ENCODE measurements at regions not wholly inside any gene's neighbourhood (a gene's known extent, or its start where the extent isn't known, plus 50 kb on each side); places are given as distances from the start of the nearest gene placed in this dataset.
A peak's percentile ranks its signal among the peaks of the same experiment; 100 is the strongest.

GRCh38 chr1:81578867-81579266 lies 221.9 kb upstream of the ADGRL2 start:
- no peaks in the 10 kb centered on the region for H3K9me3 ChIP-seq
- no peak overlapping the region for H3K27ac ChIP-seq
- no peaks in the 10 kb centered on the region for H3K27me3 ChIP-seq (replicated peaks in 1 of 7)
- H3K4me1 ChIP-seq = peaks cover 0 to 10% (median 5%) of the 10 kb centered on the region in 6 donors
- no peak for DNase-seq
- intact Hi-C loops (cut with DNase I; ENCODE audit: low total_unique reads) = no loop called here
- no peak overlapping the region for H3K4me3 ChIP-seq
- no peak for TF ChIP-seq POLR2AphosphoS5 (IDR thresholded peaks at IDR 0.05)
- no peak for TF ChIP-seq POLR2A (IDR thresholded peaks at IDR 0.05)
- TF ChIP-seq CTCF (IDR thresholded peaks at IDR 0.05 in 8 of 11, conservative IDR thresholded peaks at IDR 0.05 in 3 of 11) = no peak
- no peaks in the 10 kb centered on the region for H3K36me3 ChIP-seq

GRCh38 chr1:81577004-81577697 lies 223.6 kb upstream of the ADGRL2 start:
- Histone ChIP-seq H3K27ac (no peak overlapping the region), H3K4me1 (peaks cover 0 to 16% (median 5%) of the 10 kb centered on the region in 6 donors), H3K36me3 (no peaks in the 10 kb centered on the region), H3K27me3 (replicated peaks in 1 of 7) (no peaks in the 10 kb centered on the region), H3K9me3 (no peaks in the 10 kb centered on the region), H3K4me3 (no peak overlapping the region)
- intact Hi-C loops (cut with DNase I; ENCODE audit: low total_unique reads) = no loop called here
- WGBS, 5 donors = 88 to 93% (median 89%) methylated on average over 7 of the region's 7 CpGs
- no peak for DNase-seq
- TF ChIP-seq POLR2AphosphoS5 (IDR thresholded peaks at IDR 0.05) = no peak
- no peak for TF ChIP-seq CTCF (IDR thresholded peaks at IDR 0.05 in 8 of 11, conservative IDR thresholded peaks at IDR 0.05 in 3 of 11)
- TF ChIP-seq POLR2A (IDR thresholded peaks at IDR 0.05) = no peak

- Histone ChIP-seq H3K4me1 (peaks cover 0 to 16% (median 5%) of the 10 kb centered on the region in 6 donors), H3K9me3 (no peaks in the 10 kb centered on the region), H3K27me3 (replicated peaks in 1 of 7) (no peaks in the 10 kb centered on the region), H3K36me3 (no peaks in the 10 kb centered on the region), H3K4me3 (peak overlapping the region in 1 of 8 donors; percentile 18), H3K27ac (no peak overlapping the region)
- TF ChIP-seq POLR2AphosphoS5 (IDR thresholded peaks at IDR 0.05) (no peak), CTCF (IDR thresholded peaks at IDR 0.05 in 8 of 11, conservative IDR thresholded peaks at IDR 0.05 in 3 of 11) (no peak), POLR2A (IDR thresholded peaks at IDR 0.05) (no peak)
- WGBS, 5 donors = 42 to 78% (median 56%) methylated on average over 2 of the region's 2 CpGs
- no peak for DNase-seq
- intact Hi-C loops (cut with DNase I; ENCODE audit: low total_unique reads) = no loop called here
These were observed 226.3 kb upstream of the ADGRL2 start for GRCh38 chr1:81574408-81574807.

- no peak for DNase-seq
- 70 to 76% (median 75%) methylated on average over 2 of the region's 2 CpGs for WGBS, 5 donors
- TF ChIP-seq POLR2AphosphoS5 (IDR thresholded peaks at IDR 0.05) (no peak), POLR2A (IDR thresholded peaks at IDR 0.05) (no peak), CTCF (IDR thresholded peaks at IDR 0.05 in 8 of 11, conservative IDR thresholded peaks at IDR 0.05 in 3 of 11) (no peak)
- Histone ChIP-seq H3K4me1 (peaks cover 0 to 16% (median 5%) of the 10 kb centered on the region in 6 donors), H3K9me3 (no peaks in the 10 kb centered on the region), H3K27me3 (replicated peaks in 1 of 7) (no peaks in the 10 kb centered on the region), H3K36me3 (no peaks in the 10 kb centered on the region), H3K27ac (no peak overlapping the region), H3K4me3 (no peak overlapping the region)
- intact Hi-C loops (cut with DNase I; ENCODE audit: low total_unique reads) = no loop called here
These were observed 227.3 kb upstream of the ADGRL2 start for GRCh38 chr1:81573458-81573857.
